HUES48 (cell line): ENCODE measurements at regions not wholly inside any gene's neighbourhood (a gene's known extent, or its start where the extent isn't known, plus 50 kb on each side); places are given as distances from the start of the nearest gene placed in this dataset.

Experiments used
- H3K27ac ChIP-seq: one replicate; pipeline ENCODE4 v1.7.0; 2013; ENCODE audit warnings: low read depth, low read length, inconsistent platforms
- H3K27me3 ChIP-seq: 2 replicates; pipeline ENCODE4 v1.6.1; 2013; ENCODE audit warnings: mild to moderate bottlenecking, low read length; ENCODE audit not compliant: control insufficient read depth, insufficient read depth
- H3K36me3 ChIP-seq: 2 replicates; pipeline ENCODE4 v1.6.1; 2013; ENCODE audit warnings: low read length; ENCODE audit not compliant: control insufficient read depth, insufficient read depth
- H3K4me1 ChIP-seq: 2 replicates; pipeline ENCODE4 v1.6.1; 2013; ENCODE audit warnings: mild to moderate bottlenecking, low read length; ENCODE audit not compliant: control insufficient read depth, insufficient read depth
- H3K4me3 ChIP-seq: 2 replicates; pipeline ENCODE4 v1.5.1; 2013; ENCODE audit warnings: mild to moderate bottlenecking, low read depth, low read length
- H3K9ac ChIP-seq: 2 replicates; pipeline ENCODE4 v1.6.1; 2013; ENCODE audit warnings: mild to moderate bottlenecking, low read depth, low read length, moderate library complexity
- H3K9me3 ChIP-seq: 2 replicates; pipeline ENCODE4 v1.6.1; 2013; ENCODE audit warnings: low read length; ENCODE audit not compliant: control insufficient read depth, insufficient read depth

DNA sequence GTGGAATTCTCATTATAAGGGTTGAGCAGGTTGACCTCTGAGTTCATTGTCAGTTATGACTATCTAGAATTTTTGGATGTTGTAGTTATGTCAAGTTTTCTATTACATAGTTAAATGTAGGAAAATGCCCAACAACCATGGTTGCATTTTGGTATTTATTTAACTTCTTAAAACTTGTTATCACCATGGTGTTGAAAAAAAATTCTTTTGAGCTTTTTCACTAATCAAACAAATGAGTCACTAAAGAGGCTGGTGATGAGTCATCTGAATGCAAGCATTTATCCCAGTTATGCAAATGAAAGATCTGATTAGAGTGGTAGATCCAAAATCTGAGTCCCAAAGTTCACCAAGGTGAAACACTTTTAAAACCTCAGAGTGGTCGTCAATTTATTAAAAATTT is 624.7 kb upstream of the IGFBP3 start:
- H3K9me3 ChIP-seq, result no peaks in the 10 kb centered on the region
- H3K27ac ChIP-seq, result peak overlapping the region; percentile 28
- H3K4me1 ChIP-seq, result peaks cover 10% of the 10 kb centered on the region
- no peak overlapping the region for H3K4me3 ChIP-seq
- H3K27me3 ChIP-seq, result no peaks in the 10 kb centered on the region
- no peaks in the 10 kb centered on the region for H3K36me3 ChIP-seq
- no peak overlapping the region for H3K9ac ChIP-seq

DNA sequence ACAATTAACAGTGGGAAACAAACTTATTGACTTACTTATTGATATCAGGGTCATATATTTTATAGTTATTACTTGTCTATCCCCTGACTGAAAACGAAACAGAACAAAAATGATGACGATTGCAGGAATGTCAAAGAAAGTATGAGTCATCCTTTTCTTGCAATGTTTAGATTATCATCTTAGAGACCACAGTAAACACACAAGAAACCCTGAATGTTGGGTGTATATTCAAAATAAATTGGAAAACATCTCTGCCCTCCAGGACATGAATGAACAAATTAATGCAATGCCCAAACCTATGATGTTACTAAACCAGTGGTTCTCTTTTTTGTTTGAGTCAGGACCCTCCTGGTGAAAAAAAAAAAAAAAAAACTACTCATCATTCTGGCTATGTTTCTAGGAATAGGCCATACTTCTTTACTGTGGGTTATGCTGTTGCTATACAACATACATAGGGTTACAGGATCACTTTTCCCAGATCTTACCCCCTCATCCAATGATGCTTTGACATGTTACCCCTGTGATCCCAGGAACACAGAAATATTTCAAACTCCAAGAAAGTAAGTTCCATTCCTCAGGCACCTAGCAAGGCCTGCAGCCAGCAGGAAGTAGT is 623.4 kb upstream of the IGFBP3 start:
- Histone ChIP-seq H3K27ac (peak overlapping the region; percentile 26), H3K27me3 (no peaks in the 10 kb centered on the region), H3K9ac (no peak overlapping the region)

GRCh38 chr7:46542076-46542475 is 621.0 kb upstream of the IGFBP3 start:
- H3K36me3 ChIP-seq, result no peaks in the 10 kb centered on the region
- H3K9ac ChIP-seq, result no peak overlapping the region
- H3K9me3 ChIP-seq, result no peaks in the 10 kb centered on the region
- peaks cover 23% of the 10 kb centered on the region for H3K4me1 ChIP-seq
- H3K27ac ChIP-seq, result no peak overlapping the region
- no peak overlapping the region for H3K4me3 ChIP-seq
- H3K27me3 ChIP-seq, result no peaks in the 10 kb centered on the region

More for the DNA sequence above, 623.4 kb upstream of the IGFBP3 start:
- no peaks in the 10 kb centered on the region for H3K9me3 ChIP-seq
- no peaks in the 10 kb centered on the region for H3K36me3 ChIP-seq
- H3K4me1 ChIP-seq, result peaks cover 18% of the 10 kb centered on the region
- H3K4me3 ChIP-seq, result no peak overlapping the region

DNA sequence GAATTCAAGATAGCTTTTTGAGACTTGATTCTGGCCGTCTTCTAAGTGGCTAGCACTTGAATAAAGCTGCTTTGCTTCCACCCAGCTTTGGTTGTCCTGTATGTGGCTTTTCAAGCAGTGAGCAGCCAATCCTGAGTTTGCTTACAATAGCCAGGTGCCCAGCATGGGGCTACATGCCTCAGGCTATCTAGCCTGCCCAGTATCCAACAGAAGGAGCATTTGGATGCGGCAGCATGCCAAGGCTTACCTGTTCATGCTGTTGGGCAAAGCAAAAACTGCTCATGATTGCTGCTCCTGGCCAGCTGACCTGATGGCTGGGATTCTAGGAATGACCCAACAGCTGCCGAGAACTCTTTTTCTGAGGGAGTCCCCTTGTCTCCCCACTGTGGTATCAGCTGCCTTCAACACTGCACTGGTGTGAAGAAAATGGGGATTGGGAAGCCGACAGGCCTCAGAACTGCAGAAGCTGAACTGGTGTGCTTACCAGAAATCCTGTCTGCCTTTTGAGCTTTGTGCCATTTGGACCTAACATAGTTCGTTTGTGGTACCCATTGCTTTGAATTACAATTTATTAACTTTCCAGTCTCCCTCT is 618.9 kb upstream of the IGFBP3 start:
- H3K4me3 ChIP-seq, result no peak overlapping the region
- no peak overlapping the region for H3K9ac ChIP-seq
- H3K36me3 ChIP-seq, result no peaks in the 10 kb centered on the region
- H3K27ac ChIP-seq, result no peak overlapping the region
- no peaks in the 10 kb centered on the region for H3K9me3 ChIP-seq
- H3K27me3 ChIP-seq, result peaks cover 14% of the 10 kb centered on the region
- peaks cover 29% of the 10 kb centered on the region for H3K4me1 ChIP-seq

DNA sequence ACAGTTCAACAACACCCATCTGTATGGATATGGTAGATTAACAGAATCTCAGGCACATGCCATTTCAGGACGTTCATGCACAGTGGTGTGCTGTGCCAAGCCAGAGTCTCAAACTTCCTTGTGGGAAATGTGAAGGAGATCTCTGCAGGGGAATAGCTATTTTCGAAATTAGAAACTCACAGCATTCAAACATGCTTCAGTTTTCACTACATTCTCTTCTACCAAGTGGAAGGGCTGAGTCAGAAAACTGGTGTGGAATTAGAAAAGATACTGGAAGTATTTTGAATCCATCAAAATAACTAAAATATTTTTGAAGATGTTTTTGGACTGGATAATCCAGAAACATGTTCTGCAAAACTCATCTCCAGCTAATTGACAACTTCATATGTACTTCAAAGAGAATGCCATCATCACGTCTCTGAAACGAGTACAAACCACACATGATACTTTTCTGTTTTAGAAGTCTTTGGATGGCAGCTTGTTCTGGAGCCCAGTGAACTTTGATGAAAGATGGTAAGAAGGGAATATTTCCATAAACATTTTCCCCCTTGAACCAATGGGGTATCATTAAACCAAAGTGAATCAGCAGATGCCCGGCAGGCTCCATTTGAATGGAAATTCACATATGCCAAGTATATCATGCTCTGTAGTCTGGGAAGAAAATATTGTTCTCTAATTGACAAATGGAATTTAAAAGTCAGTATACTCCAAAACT is 616.3 kb upstream of the IGFBP3 start:
- Histone ChIP-seq H3K9ac (no peak overlapping the region), H3K9me3 (no peaks in the 10 kb centered on the region), H3K27ac (no peak overlapping the region), H3K27me3 (peaks cover 33% of the 10 kb centered on the region), H3K36me3 (no peaks in the 10 kb centered on the region), H3K4me3 (no peak overlapping the region), H3K4me1 (peaks cover 29% of the 10 kb centered on the region)

DNA sequence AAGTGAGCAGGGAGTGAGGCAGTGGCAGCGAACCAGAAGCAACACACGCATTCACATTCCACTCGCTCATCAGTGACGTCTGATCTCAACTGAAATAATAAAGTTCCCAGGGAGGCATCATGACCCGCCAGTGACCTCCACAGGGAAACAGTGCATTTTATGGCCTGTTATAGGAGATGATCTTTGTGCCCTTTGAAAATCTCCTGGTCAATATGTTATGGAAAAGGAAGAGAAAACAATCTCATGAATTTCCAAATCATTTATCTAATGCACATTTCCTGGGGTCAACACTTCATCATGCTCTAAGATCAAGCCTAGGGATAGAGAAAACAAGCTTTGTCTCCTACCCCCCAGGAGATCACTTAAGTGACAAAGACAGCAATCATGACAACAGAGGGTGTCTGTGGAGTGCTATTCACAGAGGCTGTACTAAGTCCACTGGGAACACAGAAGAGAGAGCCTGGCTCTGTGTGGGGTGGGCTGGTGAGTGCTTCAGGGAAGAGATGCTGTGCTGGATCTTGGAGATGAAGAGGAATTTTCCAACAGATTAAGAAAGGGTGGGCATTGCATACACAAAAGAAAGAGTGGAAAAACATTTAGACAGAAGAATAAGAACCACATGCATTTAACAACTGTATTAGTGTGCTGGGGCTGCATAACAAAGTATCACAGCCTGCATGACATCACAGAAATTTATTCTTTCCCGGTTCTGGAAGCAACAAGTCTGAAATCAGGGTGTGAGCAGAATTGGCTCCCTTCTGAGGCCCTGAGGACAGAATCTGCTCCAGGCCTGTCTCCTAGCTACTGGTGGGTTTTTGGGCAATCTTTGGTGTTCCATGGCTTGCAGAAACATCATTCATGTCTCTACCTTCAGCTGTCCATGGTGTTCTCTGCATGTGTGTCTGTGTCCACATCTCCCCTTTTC is 613.9 kb upstream of the IGFBP3 start:
- Histone ChIP-seq H3K27ac (peak overlapping the region; percentile 39), H3K27me3 (peaks cover 33% of the 10 kb centered on the region), H3K36me3 (no peaks in the 10 kb centered on the region), H3K4me1 (peaks cover 24% of the 10 kb centered on the region), H3K9ac (no peak overlapping the region), H3K9me3 (no peaks in the 10 kb centered on the region), H3K4me3 (no peak overlapping the region)

DNA sequence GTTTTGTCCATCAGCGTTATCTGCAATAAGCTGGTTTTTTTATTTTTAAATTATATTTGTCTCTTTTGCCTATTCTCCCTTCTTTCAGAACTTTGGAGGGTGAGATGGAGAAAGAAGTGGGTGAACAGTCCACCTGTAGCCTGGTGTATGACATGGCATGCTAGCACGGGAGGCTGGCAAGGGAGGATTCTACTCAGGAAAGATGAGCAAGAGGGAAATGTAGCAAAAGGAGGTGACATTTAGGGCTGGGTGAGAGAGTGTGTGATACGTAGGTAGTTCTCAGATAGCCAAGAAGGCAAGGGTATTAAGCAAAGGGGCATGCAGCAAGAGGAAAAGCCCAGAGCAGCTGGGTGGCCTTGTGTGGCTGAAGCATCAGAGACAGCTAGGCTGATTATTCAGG is 612.9 kb upstream of the IGFBP3 start:
- Histone ChIP-seq H3K27me3 (peaks cover 33% of the 10 kb centered on the region), H3K27ac (no peak overlapping the region), H3K4me3 (no peak overlapping the region), H3K9ac (no peak overlapping the region), H3K36me3 (no peaks in the 10 kb centered on the region), H3K4me1 (peaks cover 18% of the 10 kb centered on the region), H3K9me3 (no peaks in the 10 kb centered on the region; the same call in 1 of the 2 replicates)

GRCh38 chr7:46532571-46532970 is 611.5 kb upstream of the IGFBP3 start:
- Histone ChIP-seq H3K27ac (no peak overlapping the region), H3K9ac (no peak overlapping the region), H3K36me3 (no peaks in the 10 kb centered on the region), H3K4me3 (no peak overlapping the region), H3K27me3 (peaks cover 33% of the 10 kb centered on the region), H3K4me1 (peaks cover 16% of the 10 kb centered on the region), H3K9me3 (peaks cover 4% of the 10 kb centered on the region; the same call in 1 of the 2 replicates)

- no peaks in the 10 kb centered on the region for H3K36me3 ChIP-seq
These were observed 609.1 kb upstream of the IGFBP3 start for GRCh38 chr7:46530081-46530750.

DNA sequence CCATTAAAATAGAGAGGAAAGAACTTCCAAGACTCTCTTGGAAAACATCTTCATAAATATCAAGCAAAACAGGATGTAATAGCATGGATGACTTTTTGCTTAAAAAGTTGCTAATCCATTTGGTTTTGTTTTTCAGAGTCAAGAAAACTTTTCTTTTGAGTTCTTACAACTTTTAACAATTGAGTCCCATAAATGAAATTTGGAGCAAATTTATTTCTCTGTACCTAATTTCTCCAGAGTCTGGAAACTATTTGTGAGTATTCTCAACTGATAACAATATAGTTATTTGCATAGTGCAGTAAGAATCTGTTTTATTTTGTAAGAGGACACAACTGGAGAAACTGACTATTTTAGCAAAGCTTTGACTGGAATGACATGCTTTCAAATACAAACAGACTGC is 606.3 kb upstream of the IGFBP3 start:
- no peak overlapping the region for H3K9ac ChIP-seq
- H3K4me3 ChIP-seq, result no peak overlapping the region
- no peaks in the 10 kb centered on the region for H3K4me1 ChIP-seq
- H3K27me3 ChIP-seq, result no peaks in the 10 kb centered on the region
- H3K27ac ChIP-seq, result no peak overlapping the region
- peaks cover 15% of the 10 kb centered on the region; the same call in 1 of the 2 replicates for H3K9me3 ChIP-seq
- no peaks in the 10 kb centered on the region for H3K36me3 ChIP-seq

More at GRCh38 chr7:46530081-46530750, 609.1 kb upstream of the IGFBP3 start:
- H3K27me3 ChIP-seq, result peaks cover 18% of the 10 kb centered on the region
- H3K27ac ChIP-seq, result no peak overlapping the region
- H3K9ac ChIP-seq, result no peak overlapping the region
- H3K4me1 ChIP-seq, result peaks cover 12% of the 10 kb centered on the region
- H3K9me3 ChIP-seq, result peaks cover 15% of the 10 kb centered on the region; the same call in 1 of the 2 replicates
- H3K4me3 ChIP-seq, result no peak overlapping the region
